ENCODE measurements at regions not wholly inside any gene's neighbourhood (a gene's known extent, or its start where the extent isn't known, plus 50 kb on each side); places are given as distances from the start of the nearest gene placed in this dataset.

DNA sequence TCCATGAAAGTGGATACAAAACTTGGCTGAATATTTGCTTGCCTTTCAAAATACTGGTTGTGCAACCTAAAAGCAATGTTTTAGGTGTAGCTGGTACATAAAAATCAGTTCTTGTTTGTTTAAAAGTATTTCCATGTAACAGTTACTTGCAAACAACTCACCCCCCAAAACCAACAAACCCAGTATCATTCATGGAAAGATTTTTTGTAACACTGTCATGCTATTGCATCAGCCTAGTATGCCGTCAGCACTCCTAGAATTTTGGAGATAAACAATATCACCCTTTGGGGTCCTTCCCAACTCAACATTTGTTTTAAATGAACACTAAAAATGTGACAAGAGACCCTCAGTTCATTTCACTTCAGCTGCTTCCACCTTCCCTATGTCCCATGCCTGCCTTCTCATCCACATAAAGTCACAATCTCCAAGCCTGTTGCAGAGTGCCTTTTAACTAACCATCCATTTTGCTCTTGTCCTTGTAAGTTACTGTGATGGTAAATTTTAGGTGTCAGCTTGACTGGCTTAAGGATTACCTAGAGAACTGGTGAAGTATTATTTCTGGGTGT, 425.3 kb downstream of the DUSP10 start:
- Histone ChIP-seq H3K27ac (ENCODE audit: insufficient read depth, low read depth, low read length) (no peak overlapping the region), H3K9me1 (replicated peaks; ENCODE audit: control insufficient read depth, extremely low read depth, insufficient read depth, low read length) (no peaks in the 10 kb centered on the region), H3K27me3 (ENCODE audit: control insufficient read depth in 2 of 2, insufficient read depth in 2 of 2, low read length in 2 of 2) (no peaks in the 10 kb centered on the region), H3K4me1 (ENCODE audit: control insufficient read depth, extremely low read depth, insufficient read depth, low read length) (no peaks in the 10 kb centered on the region), H3K4me2 (ENCODE audit: insufficient read depth, low read length) (no peak overlapping the region), H3K36me3 (ENCODE audit: control insufficient read depth in 2 of 2, extremely low read depth in 1 of 2, insufficient read depth in 2 of 2, low read length in 2 of 2) (no peaks in the 10 kb centered on the region), H3K9ac (replicated peaks; ENCODE audit: extremely low read depth, insufficient read depth, low read length) (no peak overlapping the region), H2AFZ (ENCODE audit: low read depth, low read length) (no peak overlapping the region), H3K79me2 (ENCODE audit: control insufficient read depth, insufficient read depth, low read length) (no peaks in the 10 kb centered on the region), H3K4me3 (replicated peaks in 1 of 3; ENCODE audit: insufficient read depth in 1 of 3, low read depth in 1 of 3, low read length in 3 of 3) (no peak overlapping the region), H3K9me3 (replicated peaks; ENCODE audit: control insufficient read depth, insufficient read depth, low read length) (no peaks in the 10 kb centered on the region), H4K20me1 (replicated peaks; ENCODE audit: control insufficient read depth, extremely low read depth, insufficient read depth, low read length) (no peaks in the 10 kb centered on the region)
- dilution Hi-C loops (cut with MboI; ENCODE audit: extremely low pct_ligation_motif_present, low sequenced_read_pairs): no loop called here
- ChIA-PET CTCF (no interaction called here), POLR2A (no interaction called here)
- TF ChIP-seq MYC (IDR thresholded peaks at IDR 0.05; ENCODE audit: low read depth, low read length) (no peak), GATA2 (IDR thresholded peaks at IDR 0.05; ENCODE audit: insufficient read depth, insufficient read length, low read depth, low read length) (no peak), POLR2A (IDR thresholded peaks at IDR 0.05; ENCODE audit: low read depth, low read length) (no peak), JUN (IDR thresholded peaks at IDR 0.05; ENCODE audit: borderline replicate concordance, insufficient read depth, insufficient read length, low read depth) (no peak), POLR2AphosphoS5 (IDR thresholded peaks at IDR 0.05; ENCODE audit: insufficient read depth, low read depth, low read length) (no peak), MAX (IDR thresholded peaks at IDR 0.05; ENCODE audit: insufficient read depth, insufficient read length) (no peak), FOS (IDR thresholded peaks at IDR 0.05; ENCODE audit: borderline replicate concordance, insufficient read depth, low read length) (no peak), EZH2 (IDR thresholded peaks at IDR 0.05; ENCODE audit: borderline replicate concordance, low read depth, low read length, severe bottlenecking) (no peak), CTCF (IDR thresholded peaks at IDR 0.05; ENCODE audit: extremely low read depth in 1 of 2, insufficient read depth in 1 of 2, low read depth in 1 of 2, low read length in 2 of 2) (no peak)
- no peak for DNase-seq (ENCODE audit: low read depth, low spot score)
- BruUV-seq (replicated peaks): no TSS peak
- no peak for FAIRE-seq
- intact Hi-C loops (cut with micrococcal nuclease): no loop called here
